Pancreas (tissue), 10 donors: ENCODE measurements at regions not wholly inside any gene's neighbourhood (a gene's known extent, or its start where the extent isn't known, plus 50 kb on each side); places are given as distances from the start of the nearest gene placed in this dataset.
A peak's percentile ranks its signal among the peaks of the same experiment; 100 is the strongest.

Experiments
- ATAC-seq, 4 donors: fragments of 200-7000 bp; cut with Tn5 transposase; one replicate each; pipeline versions ENCODE4 v1.8.0 to v1.9.1; 2020; ENCODE audit warnings: mild to moderate bottlenecking in 4 of 4, moderate library complexity in 4 of 4
- DNase-seq, 6 donors: peaks; one replicate each; pipeline ENCODE4 v3.0.0-alpha.2; 2020
- FAIRE-seq: peaks from 2 replicates; lab custom pipeline; 2012; peaks lifted over from hg19 to GRCh38; lab: Jason Lieb, UNC
- H3K27ac ChIP-seq, 4 donors: fragments of 200-600 bp; sonication (generic); 1 replicate in 3 of 4; 2 replicates in 1 of 4; pipeline versions ENCODE4 v1.5.0 to v1.8.0; 2020
- H3K27me3 ChIP-seq, 4 donors: fragments of 200-600 bp; one replicate each; pipeline ENCODE4 v1.8.0; 2021
- H3K36me3 ChIP-seq, 3 donors: fragments of 200-600 bp; sonication (generic) in 1 of 3; one replicate each; pipeline versions ENCODE4 v1.5.0 to v1.8.0; 2020 to 2021
- H3K4me1 ChIP-seq, 3 donors: fragments of 200-600 bp; one replicate each; pipeline ENCODE4 v1.8.0; 2021
- H3K4me3 ChIP-seq, 4 donors: fragments of 200-600 bp; sonication (generic) in 2 of 4; one replicate each; pipeline versions ENCODE4 v1.5.0 to v1.8.0; 2020 to 2021
- H3K9me3 ChIP-seq, 4 donors: fragments of 200-600 bp; one replicate each; pipeline ENCODE4 v1.8.0; 2021
- WGBS, 2 donors: extraction: QIAGEN DNeasy Blood & Tissue Kit; methylation state at CpG; one replicate each; pipeline ENCODE4 v1.1.7; 2013; 5-methylcytosine and 5-hydroxymethylcytosine counted together
- intact Hi-C, 3 donors: fragments of 100-400 bp; cut with DNase I; formaldehyde crosslinking; loops; one replicate each; pipeline versions ENCODE4 v1.11.1 to v1.14.2; 2022
- TF ChIP-seq, protein P1 (sequence below), 4 donors: fragments of 200-600 bp; sonication (generic) in 3 of 4; IDR thresholded peaks; one replicate each; pipeline versions ENCODE4 v1.5.0 to v1.8.0; 2021; ENCODE audit warnings: antibody characterized with exemption in 4 of 4
- donor health status: healthy with polysubstance abuse.
- donor health status: DM: no; HTN: no; CAD: no; lungs with moderate emphysema.
- donor health status: DM: no; HTN: no; CAD: no.
- donor health status: control.
- donor health status: control.
- donor health status: Bipolar disorder and iron deficiency.
- donor health status: DM: yes; HTN: yes; CAD: no.
- donor health status: DM: no; HTN: no; CAD: no.
- donor health status: DM: no; HTN: no; CAD: no.
- donor health status: DM: yes; HTN: yes; CAD: no.

DNA sequence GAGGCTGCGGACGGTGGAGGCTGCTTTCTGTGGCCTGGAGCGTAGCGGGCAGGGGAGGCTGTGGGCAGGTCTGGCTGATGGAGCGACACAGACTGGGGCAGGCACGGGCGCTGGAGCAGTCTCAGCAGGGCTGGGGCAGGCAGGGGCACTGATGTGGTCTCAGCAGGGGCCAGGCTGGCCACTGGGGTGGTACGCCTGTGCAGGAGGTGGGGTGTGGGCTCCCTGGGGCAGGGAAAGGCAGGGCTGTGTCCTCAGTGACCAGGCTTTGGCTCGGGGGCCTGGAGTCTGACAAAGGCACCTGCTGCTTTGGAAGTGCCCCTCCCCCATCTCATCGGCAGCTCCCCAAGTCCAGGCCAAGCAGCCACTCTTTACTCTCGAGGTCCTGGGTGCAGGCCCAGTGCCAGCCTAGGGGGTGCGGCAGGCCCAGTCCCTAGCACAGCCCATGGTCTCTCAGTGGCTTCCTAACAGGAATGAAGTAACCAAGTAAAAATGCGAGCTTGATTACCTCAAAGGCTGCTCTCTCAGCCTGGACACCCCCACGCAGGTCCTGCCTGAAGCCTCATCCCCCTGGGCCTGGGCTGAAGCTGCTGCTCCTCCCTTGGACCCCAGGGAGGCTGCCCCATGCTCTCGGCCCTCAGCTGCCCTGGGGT, 55.5 kb downstream of the ADRA2C start:
- no peaks in the 10 kb centered on the region for H3K36me3 ChIP-seq
- H3K4me1 ChIP-seq: no peaks in the 10 kb centered on the region
- FAIRE-seq (no peak), ATAC-seq (peak in 3 of 4 donors; percentile 24 to 41 (median 39)), DNase-seq (peak in 2 of 6 donors; percentile 49 to 62)
- intact Hi-C loops: no loop called here
- TF ChIP-seq, protein P1, sequence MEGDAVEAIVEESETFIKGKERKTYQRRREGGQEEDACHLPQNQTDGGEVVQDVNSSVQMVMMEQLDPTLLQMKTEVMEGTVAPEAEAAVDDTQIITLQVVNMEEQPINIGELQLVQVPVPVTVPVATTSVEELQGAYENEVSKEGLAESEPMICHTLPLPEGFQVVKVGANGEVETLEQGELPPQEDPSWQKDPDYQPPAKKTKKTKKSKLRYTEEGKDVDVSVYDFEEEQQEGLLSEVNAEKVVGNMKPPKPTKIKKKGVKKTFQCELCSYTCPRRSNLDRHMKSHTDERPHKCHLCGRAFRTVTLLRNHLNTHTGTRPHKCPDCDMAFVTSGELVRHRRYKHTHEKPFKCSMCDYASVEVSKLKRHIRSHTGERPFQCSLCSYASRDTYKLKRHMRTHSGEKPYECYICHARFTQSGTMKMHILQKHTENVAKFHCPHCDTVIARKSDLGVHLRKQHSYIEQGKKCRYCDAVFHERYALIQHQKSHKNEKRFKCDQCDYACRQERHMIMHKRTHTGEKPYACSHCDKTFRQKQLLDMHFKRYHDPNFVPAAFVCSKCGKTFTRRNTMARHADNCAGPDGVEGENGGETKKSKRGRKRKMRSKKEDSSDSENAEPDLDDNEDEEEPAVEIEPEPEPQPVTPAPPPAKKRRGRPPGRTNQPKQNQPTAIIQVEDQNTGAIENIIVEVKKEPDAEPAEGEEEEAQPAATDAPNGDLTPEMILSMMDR (IDR thresholded peaks at IDR 0.05): no peak
- H3K9me3 ChIP-seq: no peaks in the 10 kb centered on the region
- no peak overlapping the region for H3K4me3 ChIP-seq
- no peaks in the 10 kb centered on the region for H3K27me3 ChIP-seq
- no peak overlapping the region for H3K27ac ChIP-seq
- 67 to 72% methylated on average over 12 to 15 of the region's 15 CpGs for WGBS, 2 donors

DNA sequence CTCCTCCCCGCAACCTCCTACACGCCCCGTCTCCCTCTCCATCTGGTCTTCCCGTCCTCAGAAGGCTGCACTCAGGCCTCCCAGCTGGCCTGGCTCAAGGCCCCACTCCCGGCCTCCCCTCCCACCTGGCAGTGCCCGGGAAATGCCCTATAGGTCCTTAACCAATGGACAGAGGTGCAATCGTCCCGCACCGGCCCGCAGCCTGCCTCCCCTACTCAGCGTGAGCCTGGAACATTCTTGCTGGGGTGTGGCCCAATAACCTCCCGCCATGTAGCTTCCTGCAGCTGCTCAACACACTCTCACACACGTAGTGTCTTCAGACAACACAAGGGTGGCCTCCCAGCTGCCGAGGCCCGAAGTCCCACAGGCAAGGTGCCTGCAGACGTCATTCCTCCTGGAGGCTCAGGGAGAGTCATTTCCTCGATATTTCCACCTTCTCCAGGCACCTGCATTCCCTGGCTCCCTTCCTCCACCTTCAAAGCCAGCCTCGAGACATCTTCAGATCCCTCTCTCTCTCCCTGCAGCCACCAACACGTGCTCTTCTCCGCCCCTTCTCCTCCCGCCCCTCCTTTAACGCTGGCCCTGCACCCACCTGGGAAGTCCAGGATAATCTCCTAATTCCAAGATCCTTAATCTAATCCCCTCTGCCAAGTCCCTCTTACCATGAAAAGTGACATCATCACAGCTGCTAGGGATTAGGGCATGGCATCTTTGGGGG, 56.2 kb downstream of the ADRA2C start:
- no peaks in the 10 kb centered on the region for H3K9me3 ChIP-seq
- H3K4me1 ChIP-seq: no peaks in the 10 kb centered on the region
- no peaks in the 10 kb centered on the region for H3K27me3 ChIP-seq
- H3K36me3 ChIP-seq: no peaks in the 10 kb centered on the region
- H3K4me3 ChIP-seq: no peak overlapping the region
- WGBS, 2 donors: 61 to 66% methylated on average over 21 to 22 of the region's 22 CpGs
- TF ChIP-seq, protein P1 (IDR thresholded peaks at IDR 0.05): no peak
- ATAC-seq (peak in 1 of 4 donors; percentile 37), FAIRE-seq (no peak), DNase-seq (peak in 1 of 6 donors; percentile 52)
- H3K27ac ChIP-seq: no peak overlapping the region
- intact Hi-C loops: no loop called here

DNA sequence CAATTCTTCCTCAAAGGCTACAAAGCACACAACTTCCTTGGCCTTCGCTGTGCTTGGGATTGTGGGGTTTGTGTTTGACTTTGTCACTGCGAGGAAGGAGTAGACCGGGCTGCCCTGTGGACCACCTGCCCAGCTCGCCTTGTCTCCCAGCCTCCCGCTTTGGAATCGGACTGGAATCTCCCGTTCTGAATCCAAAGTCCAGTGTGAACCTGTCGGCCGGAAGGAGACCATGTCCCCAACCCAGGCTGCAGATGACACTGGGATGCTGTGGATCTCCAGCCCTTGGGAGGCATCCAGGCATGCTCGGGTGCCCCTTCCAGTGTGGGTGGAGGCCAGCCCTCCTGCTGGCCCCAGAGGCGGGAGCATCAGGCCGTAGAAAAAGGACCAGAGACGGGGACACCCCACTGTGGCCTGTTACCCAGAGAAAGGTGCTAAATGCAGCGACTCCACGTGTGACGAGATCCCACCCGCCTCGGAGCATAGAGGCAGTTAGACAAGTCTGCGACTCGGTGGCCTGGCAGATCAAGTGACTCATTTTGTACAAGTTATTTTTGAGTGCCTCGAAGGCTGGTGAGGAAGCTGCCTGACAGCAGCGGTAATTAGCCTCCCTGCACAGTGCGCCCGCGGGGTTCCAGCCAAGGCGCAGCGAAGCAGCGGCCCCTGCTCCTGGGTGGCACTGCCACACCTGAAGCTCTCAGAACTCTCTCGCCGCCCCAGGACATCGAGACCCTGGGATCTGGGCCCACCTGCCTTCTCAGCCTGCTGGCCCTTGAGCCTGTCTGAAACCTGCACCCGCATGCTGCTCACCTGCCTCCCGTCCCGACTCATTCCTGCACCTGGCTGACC, 57.5 kb downstream of the ADRA2C start:
- Histone ChIP-seq H3K27me3 (no peaks in the 10 kb centered on the region), H3K4me1 (peaks cover 0 to 7% (median 0%) of the 10 kb centered on the region in 3 donors), H3K27ac (no peak overlapping the region), H3K36me3 (no peaks in the 10 kb centered on the region), H3K9me3 (no peaks in the 10 kb centered on the region), H3K4me3 (no peak overlapping the region)
- no peak for FAIRE-seq
- ATAC-seq: no peak
- TF ChIP-seq, protein P1 (IDR thresholded peaks at IDR 0.05): no peak
- 74 to 78% methylated on average over 34 of the region's 34 CpGs for WGBS, 2 donors
- DNase-seq: peak in 1 of 6 donors; percentile 49
- intact Hi-C loops: no loop called here

DNA sequence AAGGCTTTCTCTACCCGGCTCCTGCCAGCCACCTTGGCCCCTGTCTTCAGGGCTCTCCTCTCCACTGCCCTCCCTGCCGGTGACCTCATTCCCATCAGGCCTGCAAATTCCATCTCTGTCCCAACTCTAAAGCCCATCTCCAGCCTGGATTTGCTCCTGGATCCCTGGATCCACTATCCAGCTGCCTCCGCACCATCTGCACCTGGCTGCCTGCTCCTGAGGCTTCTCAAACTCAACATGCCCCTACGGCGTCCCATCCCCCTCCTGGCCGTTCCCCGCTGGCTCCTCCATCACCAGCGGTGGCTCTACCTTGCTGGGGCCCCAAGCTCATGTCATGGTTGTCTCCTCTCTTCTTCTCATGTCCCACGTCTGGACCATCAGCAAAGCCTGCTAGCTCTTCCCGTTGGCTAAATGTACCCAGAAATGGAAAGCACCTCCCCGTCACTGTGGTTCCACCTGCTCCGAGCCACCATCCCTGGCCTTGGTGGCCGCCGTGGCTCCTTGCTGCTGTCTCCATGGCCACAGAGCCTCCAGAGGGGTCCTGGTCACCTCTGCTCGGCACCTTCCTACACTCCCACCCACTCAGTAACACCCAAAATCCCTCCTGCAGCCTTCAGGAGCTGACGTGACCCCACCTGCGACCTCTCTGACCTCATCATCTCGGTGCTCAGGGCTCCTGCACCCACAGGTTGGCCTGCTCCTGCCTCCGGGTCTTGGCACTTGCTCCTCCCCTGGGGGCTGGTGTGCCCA, 58.5 kb downstream of the ADRA2C start:
- no peaks in the 10 kb centered on the region for H3K9me3 ChIP-seq
- H3K4me1 ChIP-seq: peaks cover 0 to 7% (median 0%) of the 10 kb centered on the region in 3 donors
- H3K36me3 ChIP-seq: no peaks in the 10 kb centered on the region
- 82 to 89% methylated on average over 19 of the region's 19 CpGs for WGBS, 2 donors
- H3K4me3 ChIP-seq: no peak overlapping the region
- no peaks in the 10 kb centered on the region for H3K27me3 ChIP-seq
- intact Hi-C loops: no loop called here
- ATAC-seq (no peak), FAIRE-seq (no peak), DNase-seq (peak in 1 of 6 donors; percentile 29)
- no peak overlapping the region for H3K27ac ChIP-seq
- TF ChIP-seq, protein P1 (IDR thresholded peaks at IDR 0.05): no peak
